GM23338 (cell line): ENCODE measurements at regions not wholly inside any gene's neighbourhood (a gene's known extent, or its start where the extent isn't known, plus 50 kb on each side); places are given as distances from the start of the nearest gene placed in this dataset.

Experiments
- EZH2 ChIP-seq: fragments of 200-600 bp; sonication (generic); IDR thresholded peaks from one replicate; pipeline ENCODE4 v1.8.0; 2017; ENCODE audit warnings: antibody characterized with exemption, mild to moderate bottlenecking, low read depth; ENCODE audit not compliant: unreplicated experiment
- POLR2AphosphoS5 ChIP-seq: IDR thresholded peaks from 2 replicates; pipeline ENCODE4 v1.6.1; 2016; ENCODE audit warnings: antibody characterized with exemption, low read depth
- STAT1 ChIP-seq: IDR thresholded peaks from one replicate; pipeline ENCODE4 v1.6.1; 2016; ENCODE audit warnings: antibody characterized with exemption; ENCODE audit not compliant: unreplicated experiment
- TF ChIP-seq, protein P1 (sequence below), 2 experiments: fragments of 200-600 bp in 1 of 2; sonication (generic) in 1 of 2; conservative IDR thresholded peaks; 2 replicates each; pipeline versions ENCODE4 v1.5.1 to v1.6.1; 2016 to 2017; ENCODE audit warnings: antibody characterized with exemption in 2 of 2, low read depth in 2 of 2, mild to moderate bottlenecking in 2 of 2, moderate library complexity in 1 of 2
- TF ChIP-seq, protein P2 (sequence below): IDR thresholded peaks from one replicate; pipeline ENCODE4 v1.6.1; 2018; ENCODE audit warnings: antibody characterized with exemption; ENCODE audit not compliant: unreplicated experiment

GRCh38 chr11:39807904-39808303 lies 1651.5 kb downstream of the LRRC4C start:
- TF ChIP-seq, protein P1, sequence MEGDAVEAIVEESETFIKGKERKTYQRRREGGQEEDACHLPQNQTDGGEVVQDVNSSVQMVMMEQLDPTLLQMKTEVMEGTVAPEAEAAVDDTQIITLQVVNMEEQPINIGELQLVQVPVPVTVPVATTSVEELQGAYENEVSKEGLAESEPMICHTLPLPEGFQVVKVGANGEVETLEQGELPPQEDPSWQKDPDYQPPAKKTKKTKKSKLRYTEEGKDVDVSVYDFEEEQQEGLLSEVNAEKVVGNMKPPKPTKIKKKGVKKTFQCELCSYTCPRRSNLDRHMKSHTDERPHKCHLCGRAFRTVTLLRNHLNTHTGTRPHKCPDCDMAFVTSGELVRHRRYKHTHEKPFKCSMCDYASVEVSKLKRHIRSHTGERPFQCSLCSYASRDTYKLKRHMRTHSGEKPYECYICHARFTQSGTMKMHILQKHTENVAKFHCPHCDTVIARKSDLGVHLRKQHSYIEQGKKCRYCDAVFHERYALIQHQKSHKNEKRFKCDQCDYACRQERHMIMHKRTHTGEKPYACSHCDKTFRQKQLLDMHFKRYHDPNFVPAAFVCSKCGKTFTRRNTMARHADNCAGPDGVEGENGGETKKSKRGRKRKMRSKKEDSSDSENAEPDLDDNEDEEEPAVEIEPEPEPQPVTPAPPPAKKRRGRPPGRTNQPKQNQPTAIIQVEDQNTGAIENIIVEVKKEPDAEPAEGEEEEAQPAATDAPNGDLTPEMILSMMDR (conservative IDR thresholded peaks at IDR 0.05; ENCODE audit: low read depth in 2 of 2) = no peak
- TF ChIP-seq POLR2AphosphoS5 (no peak), EZH2 (no peak), STAT1 (no peak)
- TF ChIP-seq, protein P2, sequence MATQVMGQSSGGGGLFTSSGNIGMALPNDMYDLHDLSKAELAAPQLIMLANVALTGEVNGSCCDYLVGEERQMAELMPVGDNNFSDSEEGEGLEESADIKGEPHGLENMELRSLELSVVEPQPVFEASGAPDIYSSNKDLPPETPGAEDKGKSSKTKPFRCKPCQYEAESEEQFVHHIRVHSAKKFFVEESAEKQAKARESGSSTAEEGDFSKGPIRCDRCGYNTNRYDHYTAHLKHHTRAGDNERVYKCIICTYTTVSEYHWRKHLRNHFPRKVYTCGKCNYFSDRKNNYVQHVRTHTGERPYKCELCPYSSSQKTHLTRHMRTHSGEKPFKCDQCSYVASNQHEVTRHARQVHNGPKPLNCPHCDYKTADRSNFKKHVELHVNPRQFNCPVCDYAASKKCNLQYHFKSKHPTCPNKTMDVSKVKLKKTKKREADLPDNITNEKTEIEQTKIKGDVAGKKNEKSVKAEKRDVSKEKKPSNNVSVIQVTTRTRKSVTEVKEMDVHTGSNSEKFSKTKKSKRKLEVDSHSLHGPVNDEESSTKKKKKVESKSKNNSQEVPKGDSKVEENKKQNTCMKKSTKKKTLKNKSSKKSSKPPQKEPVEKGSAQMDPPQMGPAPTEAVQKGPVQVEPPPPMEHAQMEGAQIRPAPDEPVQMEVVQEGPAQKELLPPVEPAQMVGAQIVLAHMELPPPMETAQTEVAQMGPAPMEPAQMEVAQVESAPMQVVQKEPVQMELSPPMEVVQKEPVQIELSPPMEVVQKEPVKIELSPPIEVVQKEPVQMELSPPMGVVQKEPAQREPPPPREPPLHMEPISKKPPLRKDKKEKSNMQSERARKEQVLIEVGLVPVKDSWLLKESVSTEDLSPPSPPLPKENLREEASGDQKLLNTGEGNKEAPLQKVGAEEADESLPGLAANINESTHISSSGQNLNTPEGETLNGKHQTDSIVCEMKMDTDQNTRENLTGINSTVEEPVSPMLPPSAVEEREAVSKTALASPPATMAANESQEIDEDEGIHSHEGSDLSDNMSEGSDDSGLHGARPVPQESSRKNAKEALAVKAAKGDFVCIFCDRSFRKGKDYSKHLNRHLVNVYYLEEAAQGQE = no peak
